ENCODE measurements at regions not wholly inside any gene's neighbourhood (a gene's known extent, or its start where the extent isn't known, plus 50 kb on each side); places are given as distances from the start of the nearest gene placed in this dataset.

- TF ChIP-seq CTCF (IDR thresholded peaks at IDR 0.05) (no peak), POLR2A (IDR thresholded peaks at IDR 0.05) (no peak)
Measured at GRCh38 chr3:104554425-104554824, 812.3 kb upstream of the ALCAM start.

Data from body of pancreas (tissue), 4 donors.